HG03139 (cell line): ENCODE measurements at regions not wholly inside any gene's neighbourhood (a gene's known extent, or its start where the extent isn't known, plus 50 kb on each side); places are given as distances from the start of the nearest gene placed in this dataset.
"Not testable (repeated sequence)": the region's sequence is repeated elsewhere in the genome, so short reads cannot be mapped to it uniquely, and the experiment has no call there.

Experiments
- ATAC-seq: cut with Tn5 transposase; IDR thresholded peaks from one replicate; pipeline ENCODE4 v1.9.1; 2021; ENCODE audit not compliant: unreplicated experiment

DNA sequence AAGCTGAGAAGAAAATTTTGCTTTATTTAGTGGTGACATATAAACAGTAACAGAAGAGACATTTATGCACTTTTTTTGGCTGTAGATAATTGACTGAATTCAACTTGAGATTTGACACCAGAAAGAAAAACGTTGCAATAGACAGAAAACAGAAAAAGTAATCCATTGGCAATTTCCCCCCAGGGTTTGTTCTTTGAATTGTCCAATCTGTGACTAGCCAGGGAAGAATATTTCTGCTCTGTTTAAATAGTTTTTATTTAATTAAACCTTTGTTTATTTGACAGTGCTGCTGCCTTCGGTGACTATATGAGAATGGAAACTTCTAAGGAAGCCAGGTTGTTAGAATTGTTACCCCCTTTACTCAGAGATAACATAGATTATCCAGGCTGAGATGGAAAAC, 210.6 kb downstream of the DEPDC1B start:
- ATAC-seq, result no peak

DNA sequence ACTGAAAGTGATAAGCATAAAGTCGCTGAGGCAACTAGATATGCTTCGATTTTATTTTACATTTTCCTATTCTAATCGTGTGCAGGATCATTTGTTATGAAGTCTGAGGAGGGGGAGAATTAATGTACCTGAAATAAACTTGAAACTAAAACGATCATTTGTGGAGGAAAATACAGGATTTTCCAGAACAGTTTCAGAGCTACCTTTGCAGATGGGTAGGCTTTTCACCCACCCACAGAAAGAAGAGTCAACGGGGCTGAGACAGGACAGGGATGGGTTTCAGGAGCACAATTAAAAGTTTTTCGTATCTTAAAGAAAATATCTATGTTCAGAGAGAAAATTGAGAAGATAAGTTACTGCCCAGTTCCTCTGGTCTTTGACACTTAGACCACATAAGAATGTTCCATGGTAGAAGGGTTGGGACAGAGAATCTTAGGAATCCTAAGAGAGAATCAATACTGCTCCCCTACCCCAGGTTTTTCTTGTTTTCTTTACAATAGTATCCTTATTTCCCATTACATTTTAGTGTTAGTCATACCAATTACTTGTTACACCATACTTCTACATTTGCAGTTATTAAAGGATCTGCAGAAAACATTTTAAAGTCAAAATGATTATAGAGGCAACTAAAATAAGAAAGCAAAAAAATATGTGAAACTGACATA, 211.4 kb downstream of the DEPDC1B start:
- ATAC-seq, result no peak

DNA sequence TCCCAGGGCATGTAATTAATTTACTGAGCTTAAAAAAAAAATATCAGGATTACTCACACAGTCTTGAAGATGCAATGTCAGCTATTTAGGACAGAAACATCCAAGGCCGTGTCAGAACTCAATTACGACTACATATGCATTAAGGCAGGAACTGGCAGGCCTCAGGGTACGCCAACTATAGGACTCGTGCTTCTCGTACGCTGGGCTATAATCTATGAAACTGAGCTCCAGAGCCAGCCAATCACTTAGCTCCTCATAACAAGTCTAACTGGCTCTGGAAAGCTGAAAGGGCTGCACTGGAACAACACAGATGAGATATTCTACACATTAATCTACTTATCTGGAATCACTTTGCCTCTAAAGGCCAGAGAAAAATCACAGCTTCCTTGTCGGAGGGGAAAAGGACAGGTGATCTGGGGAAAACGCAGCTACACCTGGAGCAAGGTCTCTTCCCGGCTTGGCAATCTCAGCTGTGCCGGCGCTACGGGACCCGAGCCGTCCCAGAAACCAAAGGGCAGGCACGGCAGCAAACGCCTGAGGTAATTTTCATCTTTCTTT, 212.0 kb downstream of the DEPDC1B start:
- no peak for ATAC-seq

DNA sequence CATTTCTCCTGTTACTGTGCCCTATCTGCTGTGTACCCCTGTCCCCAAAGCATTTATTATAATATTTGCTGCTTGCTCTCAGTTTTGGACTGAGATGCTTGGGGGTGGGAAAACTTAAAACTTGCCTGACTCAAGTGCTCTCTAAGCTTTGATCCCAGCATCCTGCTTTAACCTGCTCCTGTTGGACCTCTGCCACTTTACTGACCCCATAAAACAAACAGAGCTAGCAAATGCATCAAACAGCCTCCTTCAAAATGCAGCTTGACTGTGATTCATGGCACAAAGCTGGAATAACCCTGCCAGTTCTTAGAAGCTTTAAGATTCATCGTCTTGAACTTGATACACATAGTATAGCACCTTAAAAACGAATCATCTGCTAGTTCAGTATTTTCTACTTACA, 212.5 kb downstream of the DEPDC1B start:
- ATAC-seq, result no peak

DNA sequence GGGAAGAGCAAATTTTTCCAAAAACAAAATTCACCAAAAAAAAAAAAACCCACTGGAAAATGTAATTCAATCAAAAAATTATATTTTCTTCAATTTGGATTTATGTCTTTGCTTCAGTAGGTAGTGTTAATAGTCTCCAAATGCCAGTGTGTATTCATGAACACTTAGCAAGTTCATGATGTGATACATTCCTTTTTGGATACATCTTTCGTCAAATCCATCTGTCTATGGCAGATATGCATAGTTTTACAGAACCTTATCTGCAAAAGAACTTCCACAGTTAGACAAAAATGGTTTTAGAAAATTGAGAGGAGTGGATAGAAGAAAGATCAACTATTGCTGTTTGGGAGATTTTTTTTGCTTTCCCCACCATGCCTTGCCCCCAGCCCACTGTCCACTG, 214.6 kb downstream of the DEPDC1B start:
- ATAC-seq, result no peak

DNA sequence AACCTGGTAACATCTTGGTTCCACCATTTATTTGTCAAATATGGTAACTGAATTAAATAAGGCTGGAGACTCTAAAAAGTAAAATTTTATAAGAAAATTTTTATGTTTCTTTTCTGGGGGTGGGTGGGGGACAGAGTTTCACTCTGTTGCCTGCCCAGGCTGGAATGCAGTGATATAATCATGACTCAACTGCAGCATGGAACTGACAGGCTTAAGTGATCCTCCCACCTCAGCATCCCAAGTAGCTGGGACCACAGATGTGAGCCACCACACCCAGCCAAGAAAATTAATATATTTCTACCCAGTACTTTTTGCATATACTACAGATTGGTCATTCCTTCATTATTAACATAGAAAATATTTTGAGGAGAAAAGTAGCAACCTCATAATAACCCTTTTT, 216.9 kb downstream of the DEPDC1B start:
- ATAC-seq, result no peak

DNA sequence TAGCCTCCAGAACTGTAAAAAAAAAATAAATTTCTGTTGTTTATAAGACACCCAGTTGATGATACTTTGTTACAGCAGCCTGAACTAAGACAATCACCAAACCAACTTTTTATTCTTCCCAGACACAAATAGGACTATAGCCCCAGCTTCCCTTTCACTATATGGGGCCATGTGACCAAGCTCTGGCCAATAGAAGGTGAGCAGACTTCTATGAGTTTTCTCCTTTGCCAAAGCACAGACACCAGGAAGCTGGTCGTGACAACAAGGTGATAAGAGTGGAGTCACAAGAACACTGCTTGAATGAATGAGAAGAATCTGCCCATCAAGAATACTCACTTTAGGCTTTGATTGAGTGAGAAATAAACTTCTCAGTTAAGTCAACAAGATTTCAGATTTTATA, 217.7 kb downstream of the DEPDC1B start:
- ATAC-seq, result no peak

DNA sequence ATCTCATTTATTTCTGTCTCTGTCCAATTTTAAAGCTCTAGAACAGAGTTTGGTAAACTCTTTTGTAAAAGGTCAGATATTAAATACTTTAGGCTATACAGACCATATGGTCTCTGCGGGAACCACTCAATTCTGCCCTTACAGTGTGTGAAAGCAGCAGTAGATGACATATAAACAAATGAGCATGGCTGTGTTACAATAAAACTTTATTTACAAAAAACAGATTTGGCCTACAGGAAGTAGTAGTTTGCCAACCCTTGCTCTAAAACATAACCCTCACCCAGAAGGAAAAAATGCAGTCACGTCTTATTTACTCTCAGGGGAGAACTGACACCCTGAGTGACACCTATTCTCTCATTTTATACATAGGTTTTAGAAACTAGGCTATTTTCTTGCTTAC, 220.4 kb downstream of the DEPDC1B start:
- ATAC-seq, result no peak

DNA sequence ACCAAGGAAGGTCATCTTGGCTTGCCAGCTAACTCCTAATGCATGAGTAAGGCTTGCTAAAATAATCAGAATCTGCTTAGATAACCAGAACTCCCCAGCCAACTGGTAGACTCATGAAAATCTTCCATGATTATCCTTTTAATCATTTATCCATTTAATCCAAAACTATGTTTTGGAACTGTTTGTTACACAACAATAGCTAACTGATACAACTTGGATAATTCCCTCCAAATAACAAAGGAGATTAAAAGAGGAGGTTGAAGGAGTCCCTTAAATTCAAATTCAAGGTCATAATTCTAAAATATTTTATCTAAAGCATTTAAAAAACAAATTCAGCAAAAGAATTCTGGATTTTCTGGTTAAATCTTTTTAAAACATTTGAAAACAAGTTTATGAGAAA, 222.1 kb downstream of the DEPDC1B start:
- ATAC-seq, result no peak

DNA sequence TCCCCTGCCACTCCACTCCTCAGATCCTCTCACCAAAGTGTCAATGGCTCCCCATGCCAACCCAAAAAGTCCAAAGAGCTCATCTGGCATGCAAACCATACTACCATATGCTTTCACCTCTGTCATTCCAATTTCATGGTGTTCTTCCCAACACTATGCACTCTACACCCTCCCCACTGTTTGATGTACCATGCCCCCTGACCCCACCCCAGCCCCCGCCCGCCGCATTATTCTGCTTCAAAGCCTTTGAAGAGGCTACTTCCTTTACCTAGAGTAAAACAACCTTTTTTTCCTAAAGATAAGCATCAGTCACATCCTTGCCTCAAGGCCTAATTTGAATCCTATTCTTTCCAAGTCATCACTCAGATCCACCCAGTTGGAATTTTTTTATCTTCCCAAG, 226.3 kb downstream of the DEPDC1B start:
- ATAC-seq, result no peak

DNA sequence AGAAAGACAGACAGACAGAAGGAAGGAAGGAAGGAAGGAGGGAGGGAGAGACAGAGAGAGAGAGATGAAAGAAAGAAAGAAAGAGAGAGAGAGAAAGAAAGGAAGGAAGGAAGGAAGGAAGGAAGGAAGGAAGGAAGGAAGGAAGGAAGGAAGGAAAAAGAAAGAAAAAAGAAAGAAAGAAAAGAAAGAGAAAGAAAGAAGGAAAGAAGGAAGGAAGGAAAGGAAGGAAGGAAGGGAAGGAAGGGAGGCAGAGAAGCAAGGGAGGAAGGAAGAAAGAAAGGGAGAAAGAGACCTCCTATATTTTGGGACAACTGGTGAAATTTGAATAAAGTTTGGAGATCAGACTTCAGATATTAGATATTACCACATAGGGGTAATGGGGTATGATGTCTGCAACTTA, 226.9 kb downstream of the DEPDC1B start:
- not testable (repeated sequence) for ATAC-seq

DNA sequence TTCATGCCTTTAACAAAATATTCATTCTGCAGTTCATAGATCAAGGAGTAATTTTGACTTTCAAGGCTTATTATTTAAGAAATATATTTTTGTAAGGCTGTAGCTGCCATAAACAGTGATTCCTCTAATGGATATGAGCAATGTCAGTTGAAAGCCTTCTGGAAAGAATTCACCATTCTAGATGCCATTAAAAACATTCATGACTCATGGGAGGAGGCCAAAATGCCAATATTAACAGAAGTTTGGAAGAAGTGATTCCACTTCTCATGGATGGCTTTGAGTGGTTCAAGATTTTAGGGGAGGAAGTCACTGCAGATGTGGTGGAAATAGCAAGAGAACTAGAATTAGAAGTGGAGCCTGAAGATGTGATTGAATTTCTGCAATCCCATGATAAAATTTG, 229.1 kb downstream of the DEPDC1B start:
- no peak for ATAC-seq

DNA sequence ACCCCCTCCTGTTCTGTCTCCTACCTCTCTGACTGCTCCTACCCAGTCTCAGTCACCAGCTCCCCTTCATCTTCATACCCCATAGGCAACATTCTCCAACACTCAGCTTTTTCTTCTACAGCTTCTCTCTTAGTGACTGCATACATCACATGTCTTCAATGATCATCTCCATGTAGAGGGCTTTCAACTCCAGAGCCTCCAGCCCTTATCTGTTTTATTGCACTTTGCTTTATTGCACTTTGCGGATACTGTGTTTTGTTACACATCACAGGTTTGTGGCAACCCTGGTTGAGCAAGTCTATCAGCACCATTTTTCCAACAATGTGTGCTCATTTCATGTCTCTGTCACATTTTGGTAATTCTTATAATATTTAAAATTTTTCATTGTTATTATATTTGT, 230.7 kb downstream of the DEPDC1B start:
- no peak for ATAC-seq

DNA sequence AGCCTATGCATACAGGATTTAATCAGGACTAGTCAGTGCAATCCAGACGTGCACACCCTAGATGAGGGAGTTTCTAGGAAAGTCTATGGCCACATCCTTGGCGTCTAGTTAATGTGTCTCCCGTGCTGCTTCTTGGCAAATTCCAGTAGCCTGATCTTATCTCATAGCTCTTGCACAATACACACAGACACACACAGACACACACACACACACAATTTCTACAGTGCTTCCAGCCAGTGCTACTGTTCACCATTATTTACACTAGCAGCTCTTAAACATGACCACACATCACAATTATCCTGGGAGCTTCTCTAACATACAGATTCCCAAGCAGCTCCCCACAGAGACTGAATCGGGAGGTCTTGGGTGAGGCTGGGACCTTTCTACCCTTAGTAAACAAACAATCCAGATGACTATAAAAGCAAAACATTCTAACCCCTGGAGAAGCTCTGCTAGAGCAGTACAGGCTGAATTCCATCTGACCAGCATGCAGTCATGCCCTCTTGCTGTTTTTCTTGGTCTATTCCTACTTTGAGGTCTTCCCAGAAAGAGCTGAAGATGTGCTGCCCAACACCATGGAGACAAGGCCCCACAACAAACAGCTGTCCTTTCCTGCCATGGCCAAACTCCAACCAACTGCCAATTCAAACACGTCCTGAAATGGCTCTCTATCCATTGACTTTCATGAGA, 236.6 kb downstream of the DEPDC1B start:
- ATAC-seq, result no peak

DNA sequence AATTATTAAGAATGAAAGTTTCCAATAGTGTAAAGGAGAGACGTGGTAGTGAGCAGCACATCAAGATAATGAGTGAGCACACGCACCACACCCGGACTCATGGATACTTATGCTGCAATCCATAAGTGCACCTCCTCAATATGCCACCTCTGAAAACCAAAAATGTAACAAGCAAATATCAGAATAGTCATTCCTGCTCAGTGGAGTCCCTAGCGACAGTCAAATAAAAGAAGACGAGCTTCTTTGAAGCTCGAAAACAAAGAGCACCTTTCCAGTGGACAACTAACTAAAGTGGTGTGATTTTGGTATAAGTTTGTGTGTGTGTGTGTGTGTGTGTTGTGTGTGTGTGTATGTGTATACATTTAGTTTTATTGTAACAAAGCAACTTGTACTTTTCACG, 241.3 kb downstream of the DEPDC1B start:
- ATAC-seq, result no peak

DNA sequence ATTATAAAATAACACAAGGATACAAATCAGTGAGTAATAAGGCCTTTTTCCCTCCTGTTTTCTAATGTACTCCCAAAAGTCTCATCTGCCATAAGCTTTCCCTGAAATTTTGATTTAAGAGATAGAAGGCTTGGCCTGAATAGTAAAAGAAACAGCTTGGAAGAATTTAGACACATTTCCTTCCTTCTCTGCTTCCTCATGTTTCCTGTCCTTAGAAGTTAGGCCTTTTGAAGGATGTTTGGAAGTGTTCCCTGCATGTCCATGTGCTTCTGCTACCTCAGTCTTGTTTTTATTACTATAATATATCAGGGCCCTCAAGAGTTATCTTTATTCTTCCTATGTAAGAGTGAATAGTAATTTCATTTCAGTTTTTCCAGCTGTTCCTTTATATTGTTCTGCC, 242.7 kb downstream of the DEPDC1B start:
- ATAC-seq, result no peak

DNA sequence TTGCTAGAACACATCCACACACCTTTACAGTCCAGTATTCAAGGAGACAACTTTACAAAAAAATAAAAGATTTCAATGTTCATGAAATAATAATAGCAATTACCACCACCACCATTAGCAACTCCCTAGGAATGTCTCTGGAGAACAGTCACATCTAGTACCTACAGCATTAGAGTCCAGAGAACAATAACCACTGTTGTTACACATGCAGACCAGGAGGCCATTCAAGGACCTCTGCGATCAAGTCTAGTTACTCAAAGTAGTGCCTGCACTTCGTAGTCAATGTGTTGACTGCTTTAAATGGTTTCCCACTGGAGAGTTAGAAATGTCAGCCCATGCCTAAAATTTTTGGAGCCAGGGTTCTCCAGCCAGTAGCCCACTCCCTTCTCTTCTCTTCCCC, 244.4 kb downstream of the DEPDC1B start:
- ATAC-seq, result no peak

DNA sequence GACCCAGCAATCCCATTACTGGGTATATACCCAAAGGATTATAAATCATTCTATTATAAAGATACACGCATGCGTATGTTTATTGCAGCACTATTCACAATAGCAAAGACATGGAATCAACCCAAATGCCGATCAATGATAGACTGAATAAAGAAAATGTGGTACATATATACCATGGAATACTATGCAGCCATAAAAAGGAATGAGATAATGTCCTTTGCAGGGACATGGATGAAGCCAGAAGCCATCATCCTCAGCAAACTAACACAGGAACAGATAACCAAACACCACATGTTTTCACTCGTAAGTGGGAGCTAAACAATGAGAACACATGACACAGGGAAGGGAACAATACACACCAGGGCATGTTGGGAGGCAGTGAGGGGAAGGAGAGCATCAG, 245.7 kb downstream of the DEPDC1B start:
- not testable (repeated sequence) for ATAC-seq

DNA sequence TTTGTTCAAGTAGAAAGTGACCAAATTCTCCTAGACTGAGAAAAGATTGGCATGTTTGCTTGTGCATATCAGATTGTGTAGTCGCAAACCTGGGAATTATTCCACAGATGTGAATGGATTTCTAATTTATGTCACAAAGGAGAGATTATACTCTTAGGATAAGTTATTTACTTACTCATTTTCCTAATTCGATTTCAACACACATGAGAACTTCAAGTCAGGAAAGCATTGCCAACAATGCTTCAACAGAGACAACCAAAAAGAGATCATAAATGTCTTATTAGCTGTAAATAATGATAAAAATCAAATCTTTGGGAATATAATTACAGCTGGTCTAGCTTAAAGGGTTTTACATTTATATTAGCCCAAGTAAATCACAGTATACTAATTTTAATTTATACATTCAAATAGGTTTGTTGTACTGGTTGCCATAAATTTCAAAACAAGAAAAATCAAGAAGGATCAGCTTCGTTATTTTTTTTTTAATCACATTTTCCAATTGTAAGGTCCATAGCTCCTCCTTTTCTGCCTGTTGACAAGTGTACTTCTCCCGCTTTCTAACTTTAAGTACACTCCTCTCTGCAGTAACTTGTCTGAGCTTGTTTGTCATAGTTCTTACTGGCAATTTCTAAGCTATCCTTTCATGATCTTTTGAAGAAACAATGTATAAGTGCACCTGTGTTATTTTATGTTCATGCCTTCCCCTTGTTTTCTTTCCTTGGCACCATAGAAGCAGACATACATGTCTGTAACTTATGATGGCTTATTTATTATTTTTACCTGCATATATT, 246.6 kb downstream of the DEPDC1B start:
- no peak for ATAC-seq

DNA sequence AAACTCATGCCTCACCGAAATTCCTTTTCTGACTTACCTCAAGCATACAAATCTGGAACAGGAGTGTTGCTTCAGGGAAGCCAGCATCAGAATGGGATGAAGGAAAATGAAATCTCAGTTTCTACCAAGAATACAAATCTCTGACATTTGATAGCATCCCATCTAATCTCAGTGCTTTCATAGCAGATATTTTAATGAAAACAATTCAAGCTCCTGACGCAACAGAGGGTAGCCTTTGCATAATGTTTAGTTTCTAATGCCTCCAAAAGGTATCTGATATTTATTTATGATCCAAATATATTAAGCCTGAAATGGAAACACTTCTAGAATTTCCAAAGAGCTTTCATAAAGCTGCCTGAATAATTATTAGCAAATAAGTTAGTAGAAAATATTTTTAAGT, 251.4 kb downstream of the DEPDC1B start:
- ATAC-seq, result no peak

DNA sequence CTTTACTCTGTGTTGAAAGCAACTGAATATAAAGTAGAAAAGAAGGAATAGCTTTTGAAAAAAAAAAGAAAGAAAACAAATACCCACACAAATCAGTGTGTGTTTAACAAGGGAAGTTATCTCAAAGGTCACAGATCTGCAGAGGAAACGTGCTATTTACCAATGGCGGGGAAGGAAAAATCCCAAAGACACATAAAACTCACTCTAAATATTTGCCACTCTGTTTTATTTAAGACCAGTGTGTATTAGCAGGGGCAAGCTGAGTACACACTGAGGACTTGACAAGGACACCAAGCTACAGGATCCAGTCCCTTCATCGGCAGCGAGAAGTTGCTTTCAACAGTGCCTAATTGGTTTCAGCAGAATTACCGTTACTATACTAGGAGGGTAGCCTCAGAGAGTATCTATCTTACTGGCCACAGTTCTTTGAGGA, 252.5 kb downstream of the DEPDC1B start:
- ATAC-seq, result no peak

DNA sequence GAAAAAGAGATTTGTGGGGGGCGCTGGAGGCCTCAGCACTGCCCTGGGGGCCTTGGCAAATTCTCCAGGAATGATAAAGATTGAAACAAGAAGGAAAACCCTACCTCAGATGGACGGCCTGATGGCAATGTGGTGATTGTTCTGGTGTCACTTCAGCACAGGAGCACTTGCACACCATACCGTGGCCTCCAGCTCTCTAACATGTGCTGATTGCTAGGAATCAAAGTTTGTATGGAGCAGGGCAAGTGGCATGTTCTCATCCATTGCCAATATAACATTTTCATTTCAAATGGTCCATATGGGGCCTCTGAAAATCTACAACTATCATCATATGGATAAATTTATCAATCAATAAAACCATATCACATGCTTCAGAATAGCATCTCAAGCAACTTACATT, 253.0 kb downstream of the DEPDC1B start:
- ATAC-seq, result no peak
